Amniotic epithelial cell (primary cell): ENCODE measurements at regions not wholly inside any gene's neighbourhood (a gene's known extent, or its start where the extent isn't known, plus 50 kb on each side); places are given as distances from the start of the nearest gene placed in this dataset.
"Not testable (repeated sequence)": the region's sequence is repeated elsewhere in the genome, so short reads cannot be mapped to it uniquely, and the experiment has no call there.

ENCODE experiments used
- DNase-seq: peaks from one replicate; pipeline ENCODE4 v3.0.0-alpha.2; 2010; ENCODE audit warnings: low read depth

DNA sequence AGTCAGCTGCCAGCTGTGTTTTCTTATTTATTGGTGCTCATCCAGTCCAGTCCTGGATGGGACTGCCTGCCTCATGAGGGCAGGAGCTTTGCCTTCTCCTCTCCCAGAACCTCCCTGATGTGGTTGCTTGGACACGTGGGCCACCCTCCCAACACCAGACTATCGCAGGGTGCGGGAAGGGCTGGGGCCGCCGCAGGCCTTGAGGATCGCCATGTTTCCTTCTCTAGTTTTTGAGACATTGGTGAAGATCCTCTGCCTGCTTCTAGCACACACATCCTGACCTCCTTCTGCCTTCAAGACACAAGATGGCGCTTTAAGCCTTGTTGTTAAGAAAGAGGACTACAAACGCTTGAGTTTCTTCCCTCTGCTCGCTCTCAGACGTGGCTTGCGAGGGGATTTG lies 2937.0 kb downstream of the RPIA start:
- not testable (repeated sequence) for DNase-seq

- DNase-seq: peak; percentile 63
Measured at GRCh38 chr2:91657193-91657592, 2965.7 kb downstream of the RPIA start.

DNA sequence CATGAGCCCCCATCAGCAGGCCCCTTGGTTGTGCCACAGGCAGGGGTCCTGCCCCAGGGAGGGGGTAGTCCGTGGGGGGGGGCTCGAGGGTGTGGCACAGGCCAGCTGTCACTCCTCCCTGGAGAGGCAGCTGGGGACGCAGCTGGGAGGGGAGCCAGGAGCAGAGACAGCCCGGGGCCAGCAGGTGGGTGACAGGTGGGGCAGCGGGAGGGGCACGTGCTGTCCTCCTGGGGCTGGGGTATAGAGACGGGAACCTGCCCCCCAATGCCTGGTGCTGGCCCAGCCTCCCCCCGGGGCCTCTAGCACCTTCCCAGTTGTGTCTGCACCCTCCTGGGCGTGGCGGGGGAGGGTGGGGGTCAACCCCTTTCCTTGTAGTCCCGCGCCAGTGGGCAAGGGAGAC lies 2966.9 kb downstream of the RPIA start:
- not testable (repeated sequence) for DNase-seq

DNA sequence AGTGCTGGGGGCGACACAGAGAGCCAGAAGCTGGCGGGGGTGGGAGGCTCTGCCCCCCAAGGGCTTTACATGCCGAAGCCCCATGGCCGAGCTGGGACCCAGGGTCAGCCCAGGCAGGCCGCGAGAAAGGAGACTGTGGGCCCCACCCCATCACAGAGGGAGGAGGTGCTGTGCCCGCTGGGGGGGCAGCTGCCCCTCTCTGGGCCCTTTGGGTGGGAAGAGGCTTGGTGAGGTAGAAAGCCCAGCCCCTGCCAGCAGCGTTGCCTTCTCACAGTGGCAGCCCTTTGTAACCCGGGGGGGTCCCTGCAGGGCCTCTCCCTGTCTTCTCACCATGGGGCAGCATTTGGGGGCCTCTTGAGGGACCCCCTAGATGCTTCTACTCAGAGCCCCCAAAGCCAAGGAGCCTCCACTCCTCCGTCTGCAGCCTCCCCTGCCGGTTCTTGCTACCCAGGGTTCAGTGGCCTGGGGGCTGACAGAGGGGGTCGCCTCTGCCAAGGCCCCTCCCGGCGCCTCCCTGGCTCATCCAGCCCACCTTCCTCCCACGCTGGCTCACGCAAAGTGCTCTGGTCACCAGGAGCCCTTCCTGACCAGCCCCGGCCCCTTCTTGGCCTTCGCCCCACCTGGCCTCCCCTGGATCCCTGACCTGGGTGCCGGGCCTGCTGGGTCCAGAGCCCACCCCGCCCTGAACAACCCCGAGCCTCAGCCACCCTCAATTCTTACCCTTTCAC lies 2967.9 kb downstream of the RPIA start:
- DNase-seq: not testable (repeated sequence)

DNA sequence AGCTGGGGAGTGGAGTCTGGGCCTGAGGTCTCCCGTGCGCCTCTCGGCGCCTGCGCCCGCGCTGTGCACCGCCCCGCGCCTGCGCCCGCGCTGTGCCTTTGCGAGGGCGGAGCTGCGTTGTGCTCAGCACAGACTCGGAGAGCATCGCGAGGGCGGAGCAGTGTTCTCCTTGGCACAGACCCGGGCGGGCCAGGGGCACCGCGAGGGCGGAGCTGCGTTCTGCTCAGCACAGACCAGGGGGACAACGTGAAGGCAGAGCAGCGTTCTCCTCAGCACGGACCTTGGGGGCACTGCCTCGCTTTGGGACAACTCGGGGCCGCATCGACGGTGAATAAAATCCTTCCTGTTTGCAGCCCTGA lies 2968.4 kb downstream of the RPIA start:
- not testable (repeated sequence) for DNase-seq

DNA sequence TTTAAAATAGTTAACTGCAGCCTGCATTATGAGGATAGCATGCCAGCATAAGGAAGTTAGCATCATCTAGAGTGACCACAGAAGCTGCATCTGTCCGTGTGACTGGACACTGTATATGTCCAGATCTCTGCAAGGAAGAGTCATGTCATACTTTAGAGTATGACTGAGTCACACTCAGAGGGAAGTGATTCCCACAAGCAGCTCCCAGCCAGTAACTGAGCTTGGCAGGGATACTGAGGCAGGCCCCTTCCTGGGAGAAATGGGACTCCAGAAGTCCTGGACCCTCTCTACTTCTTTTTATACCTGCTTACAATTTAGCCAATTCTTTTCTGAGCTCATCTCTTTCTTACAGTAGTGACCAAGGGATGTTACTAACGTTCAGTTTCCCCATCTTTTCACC lies 2975.9 kb downstream of the RPIA start:
- not testable (repeated sequence) for DNase-seq

DNA sequence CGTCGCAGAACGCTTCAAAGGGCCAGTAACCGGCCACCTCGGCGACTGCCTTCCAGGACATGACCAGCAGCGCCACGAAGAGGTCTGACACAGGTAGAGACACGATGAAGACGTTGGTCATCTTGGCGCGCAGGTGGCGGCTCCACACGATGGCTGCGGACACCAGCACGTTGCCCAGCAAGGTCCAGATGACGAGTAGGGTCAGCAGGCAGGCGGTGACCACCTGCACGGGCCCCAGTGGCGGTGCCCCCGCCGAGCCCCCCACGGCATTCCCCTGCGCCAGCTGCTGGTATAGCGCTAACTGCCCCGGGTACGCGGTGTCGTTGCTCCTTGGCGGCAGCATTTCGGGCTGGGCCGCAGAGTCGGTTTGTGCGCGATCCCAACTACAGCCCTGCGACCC lies 2994.1 kb downstream of the RPIA start:
- not testable (repeated sequence) for DNase-seq

- DNase-seq: not testable (repeated sequence)
Measured at GRCh38 chr2:91686046-91686445, 2994.6 kb downstream of the RPIA start.
